Muscle of arm (tissue), 1 donor: ENCODE measurements at regions not wholly inside any gene's neighbourhood (a gene's known extent, or its start where the extent isn't known, plus 50 kb on each side); places are given as distances from the start of the nearest gene placed in this dataset.
A peak's percentile ranks its signal among the peaks of the same experiment; 100 is the strongest.

ENCODE experiments used
- DNase-seq: peaks from one replicate; pipeline ENCODE4 v3.0.0-alpha.2; 2013

- DNase-seq: no peak
Observed at GRCh38 chr7:118079369-118079768, 104.6 kb upstream of the LSM8 start.

- DNase-seq: no peak
Observed at GRCh38 chr7:118080947-118081346, 103.0 kb upstream of the LSM8 start.

GRCh38 chr7:118082506-118082905 lies 101.5 kb upstream of the LSM8 start:
- DNase-seq: no peak

- no peak for DNase-seq
Observed at GRCh38 chr7:118085000-118085399, 99.0 kb upstream of the LSM8 start.

- DNase-seq: no peak
Observed at GRCh38 chr7:118087126-118087525, 96.8 kb upstream of the LSM8 start.

GRCh38 chr7:118094044-118094443 lies 89.9 kb upstream of the LSM8 start:
- DNase-seq: no peak

GRCh38 chr7:118104812-118105441 lies 79.0 kb upstream of the LSM8 start:
- DNase-seq: peak; percentile 21

- no peak for DNase-seq
Observed at GRCh38 chr7:118109607-118110006, 74.4 kb upstream of the LSM8 start.

GRCh38 chr7:118110178-118110925 lies 73.6 kb upstream of the LSM8 start:
- DNase-seq: no peak

- DNase-seq: no peak
Observed at GRCh38 chr7:118111347-118111746, 72.6 kb upstream of the LSM8 start.

- no peak for DNase-seq
Observed at GRCh38 chr7:118114175-118114574, 69.8 kb upstream of the LSM8 start.

GRCh38 chr7:118129041-118129795 lies 54.7 kb upstream of the LSM8 start:
- DNase-seq: no peak

GRCh38 chr7:118132764-118133163 lies 51.2 kb upstream of the LSM8 start:
- no peak for DNase-seq
